GM18499 (cell line): ENCODE measurements at regions not wholly inside any gene's neighbourhood (a gene's known extent, or its start where the extent isn't known, plus 50 kb on each side); places are given as distances from the start of the nearest gene placed in this dataset.
A peak's percentile ranks its signal among the peaks of the same experiment; 100 is the strongest.

Experiments used
- ATAC-seq: cut with Tn5 transposase; IDR thresholded peaks from one replicate; pipeline ENCODE4 v1.9.1; 2021; ENCODE audit warnings: moderate number of reproducible peaks; ENCODE audit not compliant: insufficient read depth, unreplicated experiment

DNA sequence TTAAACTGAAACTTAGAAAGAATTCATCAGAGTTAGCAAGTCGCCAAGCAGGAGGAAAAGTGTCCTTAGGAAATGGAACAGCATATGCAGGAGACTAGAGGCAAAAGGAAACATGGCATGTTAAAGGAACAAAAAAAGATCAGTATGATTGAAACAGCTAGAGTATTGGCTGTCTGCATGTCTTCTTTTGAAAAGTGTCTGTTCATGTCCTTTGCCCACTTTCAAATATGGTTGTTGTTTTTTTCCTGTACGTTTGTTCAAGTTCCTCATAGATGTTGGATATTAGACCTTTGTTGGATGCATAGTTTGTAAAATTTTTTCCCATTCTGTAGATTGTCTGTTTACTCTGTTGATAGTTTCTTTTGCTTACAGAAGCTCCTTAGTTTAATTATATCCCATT lies 161.6 kb downstream of the NR4A2 start:
- ATAC-seq, result no peak

GRCh38 chr2:156165742-156166141 lies 166.8 kb downstream of the NR4A2 start:
- ATAC-seq, result no peak

- ATAC-seq, result no peak
Measured at GRCh38 chr2:156164091-156164720, 168.3 kb downstream of the NR4A2 start.

DNA sequence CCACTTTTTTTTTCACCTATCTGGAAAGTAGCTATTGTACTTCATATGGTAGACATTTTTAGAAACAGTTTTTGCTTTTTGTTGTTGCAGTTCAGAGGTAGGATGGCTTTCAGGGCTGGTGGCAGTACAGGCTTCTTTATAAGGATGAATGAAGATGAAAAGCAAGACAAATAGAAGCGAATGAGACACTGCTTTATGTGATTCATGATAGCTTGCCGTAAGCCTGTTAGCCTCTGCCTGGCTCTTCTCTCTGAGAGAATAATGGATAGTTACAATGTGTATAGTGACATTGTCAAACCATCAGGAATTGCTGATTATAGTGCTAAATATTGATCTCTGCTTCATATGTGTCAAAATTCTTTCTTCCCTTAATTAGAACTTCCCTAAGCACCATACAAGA lies 173.7 kb downstream of the NR4A2 start:
- no peak for ATAC-seq

DNA sequence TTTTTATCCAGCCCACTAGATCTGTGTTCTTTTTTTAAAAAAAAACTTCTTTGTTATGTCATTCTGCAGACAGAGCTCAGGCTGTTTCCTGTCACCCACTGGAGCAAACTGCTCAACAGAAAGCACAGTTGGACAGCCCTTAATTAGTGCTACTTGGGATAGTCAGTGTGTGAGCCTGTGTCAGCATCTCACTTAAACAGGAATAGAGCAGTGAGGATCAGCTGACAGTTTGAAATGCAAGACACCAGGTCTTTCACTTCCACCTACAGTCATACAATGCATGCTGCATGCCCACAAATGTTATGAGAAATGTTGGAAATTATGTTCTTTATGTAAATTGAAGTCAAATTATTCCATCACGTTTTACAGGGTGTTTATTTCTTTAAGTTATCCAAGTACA lies 174.9 kb downstream of the NR4A2 start:
- ATAC-seq, result no peak

DNA sequence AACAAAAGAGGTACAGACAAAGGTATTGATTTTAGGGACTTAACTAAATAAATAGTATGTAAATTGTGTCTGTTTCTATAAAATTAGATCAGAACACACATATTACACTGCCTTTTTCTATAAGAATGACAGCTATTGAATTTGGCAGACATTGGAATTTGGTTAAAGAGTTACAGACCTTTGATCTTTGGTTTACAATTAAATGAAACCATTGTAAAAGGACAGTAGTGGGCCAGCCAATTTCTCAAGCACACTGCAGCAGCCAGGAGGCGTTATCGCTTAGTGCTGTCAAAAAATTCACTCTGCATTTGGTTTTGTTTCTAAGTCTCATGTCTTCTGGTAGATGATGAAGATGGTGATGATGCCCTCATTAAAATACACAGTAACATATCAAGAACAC lies 175.9 kb downstream of the NR4A2 start:
- ATAC-seq, result no peak

DNA sequence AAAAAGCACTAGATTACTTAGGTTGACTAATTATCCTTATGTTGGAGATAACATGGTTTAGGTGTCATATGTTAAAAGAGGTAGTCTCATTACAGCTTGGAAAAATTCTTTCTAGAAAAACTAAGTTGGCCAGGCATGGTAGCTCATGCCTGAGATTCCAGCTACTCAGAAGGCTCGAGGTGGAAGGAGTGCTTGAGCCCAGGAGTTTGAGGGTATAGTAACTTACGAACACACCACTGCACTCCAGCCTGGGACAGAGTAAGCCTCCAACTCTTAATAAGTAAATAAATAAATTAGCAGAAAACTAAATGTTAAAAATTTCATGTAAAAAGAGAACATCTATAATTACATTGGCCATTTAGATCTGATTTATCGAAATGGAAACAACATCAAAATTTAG lies 177.2 kb downstream of the NR4A2 start:
- ATAC-seq, result no peak

- ATAC-seq, result no peak
Measured at GRCh38 chr2:156151351-156151750, 181.2 kb downstream of the NR4A2 start.

DNA sequence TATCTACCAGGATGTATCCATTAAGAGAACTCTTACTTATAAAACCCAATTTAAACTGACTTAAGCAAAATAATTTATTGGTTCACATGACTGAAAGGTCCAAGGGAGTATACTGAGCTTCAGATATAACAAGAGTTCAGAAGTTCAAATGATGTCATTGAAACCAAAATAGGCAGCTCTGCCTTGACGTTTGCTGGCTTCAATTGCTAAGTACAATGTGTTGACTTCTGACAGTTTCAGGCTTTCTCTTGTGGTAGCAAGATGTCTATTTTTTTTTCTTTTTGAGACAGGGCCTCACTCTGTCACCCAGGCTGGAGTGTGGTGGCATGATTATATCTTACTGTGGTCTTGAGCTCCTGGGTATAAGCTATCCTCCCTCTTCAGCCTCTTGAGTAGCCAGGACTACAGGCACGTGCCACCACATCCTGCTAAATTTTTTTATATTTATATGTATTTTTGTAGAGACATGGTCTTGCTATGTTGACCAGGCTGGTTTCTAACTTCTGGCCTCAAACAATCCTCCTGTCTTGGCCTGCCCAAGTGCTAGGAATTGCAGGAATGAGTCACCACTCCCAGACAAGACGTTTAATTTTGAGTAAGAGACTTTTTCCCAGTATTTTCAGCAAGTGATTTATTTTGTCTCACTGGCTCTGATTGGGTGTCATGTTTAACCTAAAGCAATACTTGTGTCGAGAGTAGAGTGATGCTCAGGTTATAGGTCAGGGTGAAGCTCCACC lies 184.8 kb downstream of the NR4A2 start:
- ATAC-seq, result peak; percentile 98

GRCh38 chr2:156145976-156146375 lies 186.5 kb downstream of the NR4A2 start:
- no peak for ATAC-seq

DNA sequence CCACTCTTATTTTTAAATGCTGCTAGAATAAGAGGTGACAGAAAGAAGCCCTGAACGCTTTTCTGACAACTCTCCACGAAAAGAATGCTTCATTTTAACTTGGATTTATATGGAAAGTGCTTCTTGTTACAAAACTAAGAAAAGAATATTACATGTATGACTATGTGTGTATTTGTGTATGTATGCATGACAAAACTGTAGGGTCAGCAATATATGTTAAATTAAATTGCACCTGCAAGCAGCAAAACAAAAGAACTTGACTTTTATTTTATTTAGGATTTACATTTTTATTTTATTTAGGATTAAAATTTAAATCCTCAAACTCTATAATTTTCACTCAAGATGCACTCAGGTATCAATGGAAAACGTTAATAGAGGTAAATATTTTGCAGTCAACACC lies 187.1 kb downstream of the NR4A2 start:
- ATAC-seq, result no peak

GRCh38 chr2:156136566-156136965 lies 196.0 kb downstream of the NR4A2 start:
- ATAC-seq, result no peak

- ATAC-seq, result no peak
Measured at GRCh38 chr2:156134887-156135286, 197.6 kb downstream of the NR4A2 start.

DNA sequence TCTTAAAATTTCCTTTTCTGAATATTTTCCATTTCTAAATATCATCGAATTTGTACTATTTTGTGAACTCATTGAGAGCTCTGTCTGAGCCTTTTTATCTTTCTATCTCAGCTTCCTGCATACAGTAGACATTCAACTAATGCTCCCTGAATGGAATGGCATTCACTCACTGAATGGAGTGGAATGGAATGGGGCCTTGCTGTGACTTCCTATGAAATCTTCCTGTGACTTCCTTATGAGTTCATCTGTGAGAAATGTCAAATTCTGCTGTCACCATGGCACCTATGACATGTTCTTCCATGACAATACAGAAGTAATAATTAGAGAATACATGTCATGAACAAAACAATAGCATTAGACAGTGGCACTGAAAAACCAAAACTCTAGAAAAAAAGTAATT lies 199.6 kb downstream of the NR4A2 start:
- ATAC-seq, result no peak

GRCh38 chr2:156132130-156132529 lies 200.4 kb downstream of the NR4A2 start:
- ATAC-seq, result no peak

GRCh38 chr2:156129227-156129626 lies 203.3 kb downstream of the NR4A2 start:
- ATAC-seq, result no peak

GRCh38 chr2:156125018-156125417 lies 207.5 kb downstream of the NR4A2 start:
- no peak for ATAC-seq

- ATAC-seq, result no peak
Measured at GRCh38 chr2:156124458-156124857, 208.1 kb downstream of the NR4A2 start.

DNA sequence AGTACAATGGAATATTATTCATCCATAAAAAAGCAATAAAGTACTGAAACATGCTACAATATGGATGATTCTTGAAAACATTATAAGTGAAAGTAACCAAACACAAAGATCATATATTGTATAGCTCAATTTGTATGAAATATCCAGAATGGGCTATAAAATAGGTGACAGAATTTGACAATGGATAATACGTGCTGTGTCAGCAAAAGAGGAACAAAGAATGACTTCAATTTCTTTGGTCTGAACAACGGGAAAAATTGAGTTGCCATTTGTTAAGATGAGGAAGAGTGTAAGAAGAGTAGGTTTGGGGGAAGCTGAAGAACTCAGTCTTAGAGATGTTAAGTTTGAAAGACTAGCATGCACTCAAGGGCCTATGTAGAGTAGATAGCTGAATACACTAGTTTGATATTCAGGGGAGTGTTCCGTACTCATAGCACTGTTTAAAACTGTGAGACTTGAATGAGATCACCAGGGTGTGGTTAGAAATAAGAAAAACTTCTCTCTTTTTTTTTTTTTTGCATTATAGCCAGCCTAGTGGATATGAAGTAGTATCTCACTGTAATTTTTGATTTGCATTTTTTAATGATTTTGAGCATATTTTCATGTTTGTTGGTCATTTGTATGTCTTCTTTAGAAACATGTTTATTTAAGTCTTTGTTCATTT lies 213.6 kb downstream of the NR4A2 start:
- ATAC-seq, result no peak

DNA sequence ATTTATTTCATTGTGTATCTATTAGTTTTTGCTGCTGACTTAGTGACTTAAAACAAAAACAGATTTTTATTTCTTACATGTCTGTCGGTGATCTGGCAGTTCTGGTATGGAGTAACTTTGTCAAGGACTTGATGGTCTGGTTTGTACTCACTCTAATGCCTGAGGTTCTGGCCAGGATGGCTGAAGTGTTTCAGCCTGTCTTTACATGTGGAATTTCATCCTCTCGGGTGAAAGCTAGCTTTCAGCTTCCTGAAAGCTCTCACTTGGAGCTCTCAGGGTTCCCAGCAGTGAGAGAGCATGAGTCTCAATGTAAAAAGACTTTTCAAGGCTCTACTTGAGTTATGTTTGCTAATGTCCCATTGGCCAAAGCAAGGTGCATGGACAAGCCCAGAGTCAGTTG lies 216.4 kb downstream of the NR4A2 start:
- ATAC-seq, result no peak

GRCh38 chr2:156115338-156115737 lies 217.2 kb downstream of the NR4A2 start:
- no peak for ATAC-seq

DNA sequence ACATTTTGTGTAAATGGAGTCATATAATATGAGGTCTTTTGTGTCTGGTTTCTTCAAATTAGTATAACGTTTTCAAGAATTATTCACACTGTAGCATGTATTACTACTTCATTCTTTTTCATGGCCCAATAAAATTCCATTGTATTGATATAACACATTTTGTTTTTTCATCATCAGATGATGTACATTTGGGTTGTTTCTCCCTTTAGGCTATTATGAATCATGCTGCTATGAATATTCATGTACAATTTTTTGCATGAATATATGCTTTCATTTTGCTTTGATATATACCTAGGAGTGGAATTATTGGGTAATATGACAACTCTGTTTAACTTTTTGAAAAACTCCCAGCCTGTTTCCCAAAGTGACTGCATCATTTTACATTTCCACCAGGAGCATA lies 220.2 kb downstream of the NR4A2 start:
- ATAC-seq, result no peak
